Mucosa of rectum (tissue), 2 donors: ENCODE measurements at regions not wholly inside any gene's neighbourhood (a gene's known extent, or its start where the extent isn't known, plus 50 kb on each side); places are given as distances from the start of the nearest gene placed in this dataset.
"Not testable (repeated sequence)": the region's sequence is repeated elsewhere in the genome, so short reads cannot be mapped to it uniquely, and the experiment has no call there.

Experiments used
- H3K27ac ChIP-seq, 2 donors: one replicate each; pipeline ENCODE4 v1.7.0; 2013; ENCODE audit warnings: inconsistent platforms in 2 of 2, low read depth in 2 of 2, low read length in 2 of 2
- H3K27me3 ChIP-seq, 2 donors: one replicate each; pipeline ENCODE4 v1.7.0; 2013; ENCODE audit warnings: low read length in 2 of 2; ENCODE audit not compliant: control insufficient read depth in 2 of 2, insufficient read depth in 2 of 2
- H3K36me3 ChIP-seq, 2 donors: one replicate each; pipeline ENCODE4 v1.7.0; 2013; ENCODE audit warnings: low read length in 2 of 2; ENCODE audit not compliant: control insufficient read depth in 2 of 2, insufficient read depth in 2 of 2
- H3K4me1 ChIP-seq, 2 donors: one replicate each; pipeline ENCODE4 v1.7.0; 2013; ENCODE audit warnings: low read length in 2 of 2, mild to moderate bottlenecking in 1 of 2; ENCODE audit not compliant: control insufficient read depth in 2 of 2, insufficient read depth in 2 of 2
- H3K4me3 ChIP-seq, 2 donors: one replicate each; pipeline ENCODE4 v1.7.0; 2013; ENCODE audit warnings: low read length in 2 of 2
- H3K9ac ChIP-seq, 2 donors: one replicate each; pipeline ENCODE4 v1.7.0; 2013; ENCODE audit warnings: low read length in 2 of 2, low read depth in 1 of 2, mild to moderate bottlenecking in 1 of 2
- H3K9me3 ChIP-seq, 2 donors: one replicate each; pipeline ENCODE4 v1.7.0; 2013; ENCODE audit warnings: low read length in 2 of 2; ENCODE audit not compliant: control insufficient read depth in 2 of 2
- donor health status: healthy.
- donor health status: Normal muscosa, but diverticular disease.

GRCh38 chr2:83997889-83998288 lies 461.2 kb downstream of the SUCLG1 start:
- H3K4me3 ChIP-seq = no peak overlapping the region
- no peak overlapping the region for H3K9ac ChIP-seq
- no peaks in the 10 kb centered on the region for H3K27me3 ChIP-seq
- H3K36me3 ChIP-seq = no peaks in the 10 kb centered on the region
- H3K9me3 ChIP-seq = no peaks in the 10 kb centered on the region
- no peak overlapping the region for H3K27ac ChIP-seq
- H3K4me1 ChIP-seq = no peaks in the 10 kb centered on the region

GRCh38 chr2:83994633-83995179 lies 464.4 kb downstream of the SUCLG1 start:
- H3K27ac ChIP-seq = no peak overlapping the region
- H3K9me3 ChIP-seq = no peaks in the 10 kb centered on the region
- no peaks in the 10 kb centered on the region for H3K27me3 ChIP-seq
- H3K9ac ChIP-seq = no peak overlapping the region
- H3K4me1 ChIP-seq = no peaks in the 10 kb centered on the region
- no peaks in the 10 kb centered on the region for H3K36me3 ChIP-seq
- no peak overlapping the region for H3K4me3 ChIP-seq

DNA sequence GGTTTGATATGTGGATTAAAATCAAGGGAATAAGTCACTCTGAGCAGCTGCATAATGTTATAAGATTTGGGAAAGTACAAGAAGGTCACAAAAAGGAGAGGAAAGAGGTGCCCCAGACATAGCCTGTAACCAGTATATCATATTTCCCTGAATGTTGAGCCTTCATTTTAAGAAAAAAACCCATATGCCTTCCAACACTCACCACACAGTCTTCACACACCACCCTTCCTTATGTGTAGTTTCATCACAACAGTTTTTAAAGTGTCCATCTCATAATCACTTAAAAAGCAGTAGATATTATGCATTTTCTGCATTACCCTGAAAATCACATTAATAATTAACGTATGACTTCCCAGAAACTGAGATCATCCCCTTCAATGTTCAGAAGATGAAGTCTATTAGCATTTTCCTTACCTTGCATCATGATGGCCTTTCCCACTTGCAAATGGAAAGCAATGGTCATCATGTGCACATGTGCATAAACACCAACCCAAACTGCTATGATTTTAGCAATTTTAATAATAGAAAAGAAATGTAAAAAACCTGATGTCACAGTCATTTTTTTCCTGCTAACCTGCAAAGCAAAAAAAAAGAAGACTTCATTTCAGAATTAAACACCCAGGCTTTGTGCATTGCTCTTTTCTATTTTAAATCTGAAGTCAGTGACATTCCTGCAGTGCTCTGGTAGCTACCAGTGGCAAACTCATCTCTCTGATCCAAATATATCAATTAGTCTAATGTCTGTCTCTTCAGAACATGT lies 465.0 kb downstream of the SUCLG1 start:
- Histone ChIP-seq H3K4me3 (no peak overlapping the region), H3K4me1 (no peaks in the 10 kb centered on the region), H3K9me3 (no peaks in the 10 kb centered on the region), H3K27ac (no peak overlapping the region), H3K27me3 (no peaks in the 10 kb centered on the region), H3K9ac (no peak overlapping the region), H3K36me3 (no peaks in the 10 kb centered on the region)

- Histone ChIP-seq H3K4me1 (no peaks in the 10 kb centered on the region), H3K27ac (no peak overlapping the region), H3K27me3 (no peaks in the 10 kb centered on the region), H3K36me3 (no peaks in the 10 kb centered on the region), H3K9ac (no peak overlapping the region), H3K4me3 (no peak overlapping the region), H3K9me3 (no peaks in the 10 kb centered on the region)
These were observed 467.1 kb downstream of the SUCLG1 start for GRCh38 chr2:83991992-83992391.

DNA sequence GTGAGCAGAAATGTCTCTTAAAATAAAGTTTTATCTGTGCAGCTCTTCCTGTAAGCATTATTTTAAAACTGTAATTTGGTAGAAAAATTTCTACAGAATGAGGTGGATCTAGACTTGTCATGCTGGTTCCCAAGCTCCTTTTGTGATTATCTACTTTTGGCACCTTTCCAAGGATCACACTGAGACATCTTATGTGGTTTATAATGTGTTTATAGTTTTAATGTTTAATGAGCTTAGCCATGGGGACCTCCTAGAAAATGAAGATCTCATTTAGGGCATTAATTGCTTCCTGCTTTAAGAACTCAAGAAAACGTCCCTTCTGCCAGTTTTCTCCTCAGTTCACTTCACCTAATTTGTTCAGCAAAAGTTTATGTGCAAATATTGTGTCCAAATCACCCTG lies 468.4 kb downstream of the SUCLG1 start:
- Histone ChIP-seq H3K27me3 (no peaks in the 10 kb centered on the region), H3K36me3 (no peaks in the 10 kb centered on the region), H3K27ac (no peak overlapping the region), H3K9ac (no peak overlapping the region), H3K4me1 (no peaks in the 10 kb centered on the region), H3K9me3 (no peaks in the 10 kb centered on the region), H3K4me3 (no peak overlapping the region)

DNA sequence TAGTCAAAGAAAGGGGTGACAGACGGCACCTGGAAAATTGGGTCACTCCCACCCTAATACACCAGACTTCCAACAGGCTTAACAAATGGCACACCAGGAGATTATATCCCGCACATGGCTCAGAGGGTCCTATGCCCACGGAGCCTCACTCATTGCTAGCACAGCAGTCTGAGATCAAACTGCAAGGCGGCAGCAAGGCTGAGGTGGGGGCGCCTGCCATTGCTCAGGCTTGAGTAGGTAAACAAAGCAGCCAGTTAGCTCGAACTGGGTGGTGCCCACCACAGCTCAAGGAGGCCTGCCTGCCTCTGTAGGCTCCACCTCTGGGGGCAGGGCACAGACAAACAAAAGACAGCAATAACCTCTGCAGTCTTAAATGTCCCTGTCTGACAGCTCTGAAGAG lies 482.5 kb downstream of the SUCLG1 start:
- not testable (repeated sequence) for H3K4me3 ChIP-seq, H3K27ac ChIP-seq, H3K4me1 ChIP-seq, H3K36me3 ChIP-seq, H3K9ac ChIP-seq, H3K9me3 ChIP-seq, H3K27me3 ChIP-seq

GRCh38 chr2:83972128-83972527 lies 487.0 kb downstream of the SUCLG1 start:
- Histone ChIP-seq H3K27me3 (no peaks in the 10 kb centered on the region), H3K4me1 (no peaks in the 10 kb centered on the region), H3K36me3 (no peaks in the 10 kb centered on the region), H3K27ac (no peak overlapping the region), H3K9me3 (no peaks in the 10 kb centered on the region), H3K4me3 (no peak overlapping the region), H3K9ac (no peak overlapping the region)

- H3K27ac ChIP-seq = no peak overlapping the region
- H3K9ac ChIP-seq = no peak overlapping the region
- no peak overlapping the region for H3K4me3 ChIP-seq
- H3K27me3 ChIP-seq = no peaks in the 10 kb centered on the region
- H3K36me3 ChIP-seq = no peaks in the 10 kb centered on the region
- no peaks in the 10 kb centered on the region for H3K4me1 ChIP-seq
- H3K9me3 ChIP-seq = no peaks in the 10 kb centered on the region
These were observed 487.5 kb downstream of the SUCLG1 start for GRCh38 chr2:83971547-83971946.

GRCh38 chr2:83970217-83970929 lies 488.7 kb downstream of the SUCLG1 start:
- H3K27me3 ChIP-seq = no peaks in the 10 kb centered on the region
- H3K9me3 ChIP-seq = no peaks in the 10 kb centered on the region
- H3K4me3 ChIP-seq = no peak overlapping the region
- no peaks in the 10 kb centered on the region for H3K4me1 ChIP-seq
- no peak overlapping the region for H3K9ac ChIP-seq
- H3K27ac ChIP-seq = no peak overlapping the region
- no peaks in the 10 kb centered on the region for H3K36me3 ChIP-seq

DNA sequence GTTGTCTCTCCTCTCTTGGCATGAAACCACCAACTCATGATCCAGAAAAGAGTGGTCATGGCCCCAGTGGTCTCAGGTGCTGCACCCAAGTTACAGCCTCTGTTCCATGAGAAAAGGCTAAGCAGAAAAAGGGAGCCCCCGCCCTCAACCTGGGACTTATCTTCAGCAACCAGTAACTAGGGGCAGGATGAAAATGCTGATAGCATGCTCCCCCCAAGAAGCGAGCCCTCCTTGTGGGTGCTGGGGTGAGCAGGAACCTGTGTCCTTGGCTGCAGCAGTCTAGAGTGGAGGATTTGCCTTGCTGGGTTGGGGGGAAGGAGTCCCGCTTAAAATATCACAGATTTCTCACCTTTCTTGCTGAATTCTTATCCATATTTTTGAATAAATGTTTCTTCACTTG lies 490.0 kb downstream of the SUCLG1 start:
- Histone ChIP-seq H3K27ac (no peak overlapping the region), H3K27me3 (no peaks in the 10 kb centered on the region), H3K9me3 (no peaks in the 10 kb centered on the region), H3K4me1 (no peaks in the 10 kb centered on the region), H3K36me3 (no peaks in the 10 kb centered on the region), H3K4me3 (no peak overlapping the region), H3K9ac (no peak overlapping the region)
